ENCODE measurements at regions not wholly inside any gene's neighbourhood (a gene's known extent, or its start where the extent isn't known, plus 50 kb on each side); places are given as distances from the start of the nearest gene placed in this dataset.

GRCh38 chr6:47102331-47102730 lies 60.2 kb upstream of the ADGRF1 start:
- TF ChIP-seq CTCF (IDR thresholded peaks at IDR 0.05) (no peak), ZFX (IDR thresholded peaks at IDR 0.05; ENCODE audit: borderline replicate concordance) (no peak)
